A673 (cell line): ENCODE measurements at regions not wholly inside any gene's neighbourhood (a gene's known extent, or its start where the extent isn't known, plus 50 kb on each side); places are given as distances from the start of the nearest gene placed in this dataset.

Experiments used
- BruUV-seq: library from RNA; stranded (reverse); fragments of 400-500 nt; replicated peaks from 2 replicates; lab custom pipeline; 2021; lab: Mats Ljungman, UMichigan
- CTCF ChIA-PET: fragments of 300-600 bp; sonication (Branson Sonifier 250); formaldehyde crosslinking; loops from one replicate; lab custom pipeline; 2022; ENCODE audit warnings: antibody characterized with exemption; lab: Charles Lee
- POLR2A ChIA-PET: fragments of 300-600 bp; sonication (Branson Sonifier 250); formaldehyde crosslinking; loops from one replicate; lab custom pipeline; 2022; ENCODE audit warnings: antibody characterized with exemption; ENCODE audit not compliant: low non-redundant PET; lab: Charles Lee
- DNase-seq: peaks from one replicate; pipeline ENCODE4 v3.0.0-alpha.2; 2015; ENCODE audit warnings: low spot score
- H3K27ac ChIP-seq: fragments of 200-600 bp; sonication (generic); 2 replicates; pipeline ENCODE4 v1.5.1; 2016; ENCODE audit warnings: mixed run types, low read depth, mild to moderate bottlenecking, mixed read lengths, antibody characterized with exemption, low read length; ENCODE audit not compliant: poor library complexity, severe bottlenecking
- H3K27me3 ChIP-seq: fragments of 200-600 bp; sonication (generic); replicated peaks from 2 replicates; pipeline ENCODE4 v1.6.1; 2017; ENCODE audit warnings: mixed run types, low read depth, mild to moderate bottlenecking, mixed read lengths, antibody characterized with exemption, low read length; ENCODE audit not compliant: insufficient read depth, poor library complexity
- H3K36me3 ChIP-seq: fragments of 200-600 bp; sonication (generic); 2 replicates; pipeline ENCODE4 v1.6.1; 2016; ENCODE audit warnings: mixed run types, mild to moderate bottlenecking, mixed read lengths, antibody characterized with exemption, low read length; ENCODE audit not compliant: insufficient read depth, poor library complexity, severe bottlenecking
- H3K4me1 ChIP-seq: fragments of 200-600 bp; sonication (generic); 2 replicates; pipeline ENCODE4 v1.6.1; 2017; ENCODE audit warnings: mixed run types, mild to moderate bottlenecking, mixed read lengths, antibody characterized with exemption, low read length; ENCODE audit not compliant: insufficient read depth, poor library complexity, severe bottlenecking
- H3K4me3 ChIP-seq: fragments of 200-600 bp; sonication (generic); 2 replicates; pipeline ENCODE4 v1.5.1; 2016; ENCODE audit warnings: low read depth, mixed run types, mild to moderate bottlenecking, mixed read lengths, low read length; ENCODE audit not compliant: poor library complexity, severe bottlenecking
- H3K9me3 ChIP-seq: fragments of 200-600 bp; sonication (generic); 2 replicates; pipeline ENCODE4 v1.6.1; 2016; ENCODE audit warnings: mixed run types, low read depth, mild to moderate bottlenecking, mixed read lengths, antibody characterized with exemption, low read length; ENCODE audit not compliant: poor library complexity, severe bottlenecking
- EZH2 ChIP-seq: fragments of 200-600 bp; sonication (generic); IDR thresholded peaks from 2 replicates; pipeline ENCODE4 v1.6.1; 2017; ENCODE audit warnings: borderline replicate concordance, low read depth, mild to moderate bottlenecking, mixed read lengths, antibody characterized with exemption, low read length; ENCODE audit not compliant: poor library complexity, severe bottlenecking
- intact Hi-C: fragments of 100-400 bp; cut with micrococcal nuclease; formaldehyde crosslinking; loops from one replicate; pipeline ENCODE4 v1.10.0; 2022; ENCODE audit not compliant: unreplicated experiment
- TF ChIP-seq, protein P1 (sequence below): fragments of 300-800, 200-600 bp; sonication (generic); conservative IDR thresholded peaks from 2 replicates; pipeline ENCODE4 v1.5.1; 2017; ENCODE audit warnings: low read depth, mild to moderate bottlenecking, antibody characterized with exemption, low read length, moderate library complexity, mixed read lengths

GRCh38 chr2:457262-457661 lies 169.4 kb upstream of the ALKAL2 start:
- Histone ChIP-seq H3K9me3 (no peaks in the 10 kb centered on the region), H3K4me1 (no peaks in the 10 kb centered on the region), H3K27me3 (peaks cover 11% of the 10 kb centered on the region), H3K27ac (no peak overlapping the region), H3K4me3 (no peak overlapping the region), H3K36me3 (no peaks in the 10 kb centered on the region)
- TF ChIP-seq, protein P1, sequence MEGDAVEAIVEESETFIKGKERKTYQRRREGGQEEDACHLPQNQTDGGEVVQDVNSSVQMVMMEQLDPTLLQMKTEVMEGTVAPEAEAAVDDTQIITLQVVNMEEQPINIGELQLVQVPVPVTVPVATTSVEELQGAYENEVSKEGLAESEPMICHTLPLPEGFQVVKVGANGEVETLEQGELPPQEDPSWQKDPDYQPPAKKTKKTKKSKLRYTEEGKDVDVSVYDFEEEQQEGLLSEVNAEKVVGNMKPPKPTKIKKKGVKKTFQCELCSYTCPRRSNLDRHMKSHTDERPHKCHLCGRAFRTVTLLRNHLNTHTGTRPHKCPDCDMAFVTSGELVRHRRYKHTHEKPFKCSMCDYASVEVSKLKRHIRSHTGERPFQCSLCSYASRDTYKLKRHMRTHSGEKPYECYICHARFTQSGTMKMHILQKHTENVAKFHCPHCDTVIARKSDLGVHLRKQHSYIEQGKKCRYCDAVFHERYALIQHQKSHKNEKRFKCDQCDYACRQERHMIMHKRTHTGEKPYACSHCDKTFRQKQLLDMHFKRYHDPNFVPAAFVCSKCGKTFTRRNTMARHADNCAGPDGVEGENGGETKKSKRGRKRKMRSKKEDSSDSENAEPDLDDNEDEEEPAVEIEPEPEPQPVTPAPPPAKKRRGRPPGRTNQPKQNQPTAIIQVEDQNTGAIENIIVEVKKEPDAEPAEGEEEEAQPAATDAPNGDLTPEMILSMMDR: no peak
- no peak for TF ChIP-seq EZH2
- BruUV-seq: no TSS peak
- intact Hi-C loops: no loop called here
- DNase-seq: no peak
- ChIA-PET POLR2A (no interaction called here), CTCF (no interaction called here)

DNA sequence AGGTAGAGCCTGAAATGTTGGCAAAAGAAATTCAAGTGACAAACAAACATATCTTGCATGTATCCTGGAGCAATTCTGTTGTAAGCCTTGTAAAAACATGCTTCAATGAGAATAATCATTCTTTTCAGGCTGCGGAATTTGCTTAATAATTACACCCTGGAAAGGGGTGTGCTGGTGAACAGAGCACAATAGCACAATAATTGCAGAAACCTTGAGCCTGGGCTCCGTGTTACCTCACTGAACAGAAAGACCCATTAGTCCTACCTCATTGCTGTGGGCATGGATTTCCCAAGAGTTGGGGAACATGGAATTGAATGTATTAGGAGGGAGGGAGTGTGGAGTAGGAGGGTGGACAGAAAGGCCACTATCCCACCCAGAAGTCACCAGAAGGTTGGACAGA lies 168.0 kb upstream of the ALKAL2 start:
- Histone ChIP-seq H3K27me3 (peaks cover 5% of the 10 kb centered on the region), H3K9me3 (no peaks in the 10 kb centered on the region), H3K4me3 (no peak overlapping the region), H3K27ac (no peak overlapping the region), H3K4me1 (no peaks in the 10 kb centered on the region), H3K36me3 (no peaks in the 10 kb centered on the region)
- intact Hi-C loops: no loop called here
- ChIA-PET CTCF (no interaction called here), POLR2A (no interaction called here)
- DNase-seq: no peak
- TF ChIP-seq, protein P1: no peak
- no peak for TF ChIP-seq EZH2
- BruUV-seq: no TSS peak

- ChIA-PET CTCF (no interaction called here), POLR2A (no interaction called here)
- intact Hi-C loops: no loop called here
- no peak for DNase-seq
- Histone ChIP-seq H3K9me3 (no peaks in the 10 kb centered on the region), H3K36me3 (no peaks in the 10 kb centered on the region), H3K27me3 (peaks cover 5% of the 10 kb centered on the region), H3K4me3 (no peak overlapping the region), H3K27ac (no peak overlapping the region), H3K4me1 (no peaks in the 10 kb centered on the region)
- no TSS peak for BruUV-seq
- no peak for TF ChIP-seq EZH2
- TF ChIP-seq, protein P1: no peak
These were observed 167.3 kb upstream of the ALKAL2 start for GRCh38 chr2:455015-455705.
